T47D (cell line): ENCODE measurements at regions not wholly inside any gene's neighbourhood (a gene's known extent, or its start where the extent isn't known, plus 50 kb on each side); places are given as distances from the start of the nearest gene placed in this dataset.
A peak's percentile ranks its signal among the peaks of the same experiment; 100 is the strongest.
"Not testable (repeated sequence)": the region's sequence is repeated elsewhere in the genome, so short reads cannot be mapped to it uniquely, and the experiment has no call there.

Experiments used
- DNase-seq, 2 experiments: peaks; one replicate each; pipeline versions ENCODE4 v3.0.0 to v3.0.0-alpha.2; 2011 to 2012; ENCODE audit warnings: low read depth in 1 of 2, low spot score in 1 of 2
- JUND ChIP-seq: IDR thresholded peaks from 2 replicates; pipeline ENCODE4 v1.6.1; 2012; ENCODE audit warnings: low read depth
- in situ Hi-C: cut with HindIII; loops from 2 replicates; pipeline ENCODE4 v1.10.0; 2016; ENCODE audit warnings: low sequenced_read_pairs, low pct_unique_long_range_greater_than_20kb

- in situ Hi-C loops, DNase-seq: not testable (repeated sequence)
These were observed 110.6 kb downstream of the RPIA start for GRCh38 chr2:88802026-88802425.

DNA sequence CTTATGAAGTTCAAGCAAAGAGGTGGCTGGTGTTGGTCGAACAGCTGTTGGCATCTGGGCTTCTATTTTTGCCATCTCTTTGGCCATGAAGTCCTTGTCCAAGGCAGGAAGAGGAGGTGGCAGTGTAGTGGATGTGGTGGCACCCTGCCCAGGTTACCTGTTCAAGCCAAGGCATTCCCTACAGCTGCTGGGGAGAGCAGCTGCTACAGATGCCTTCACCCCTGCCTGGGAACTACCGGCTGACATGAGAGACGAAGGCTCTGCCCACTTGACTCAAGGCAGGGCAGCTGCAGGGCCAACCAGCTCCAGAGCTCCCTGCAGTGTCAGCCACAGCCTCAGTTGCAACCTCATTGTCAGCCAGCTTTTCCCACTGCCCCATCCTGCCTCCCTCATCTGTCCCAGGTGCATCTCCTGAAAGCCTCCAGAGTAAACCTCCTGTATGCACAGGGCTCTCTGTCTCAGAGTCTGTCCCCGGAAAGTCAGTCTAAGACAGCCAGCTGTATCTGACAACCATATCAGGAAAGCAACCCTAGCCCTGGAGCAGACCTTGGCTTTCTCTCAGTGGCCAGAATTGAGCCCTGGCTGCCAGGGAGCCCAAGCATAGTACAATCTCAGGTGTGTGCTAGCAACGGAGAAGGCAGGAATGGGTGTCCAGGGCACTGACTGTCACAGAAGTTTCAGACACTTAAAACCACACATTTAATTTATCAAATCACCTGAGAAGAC is 115.9 kb downstream of the RPIA start:
- in situ Hi-C loops = no loop called here
- TF ChIP-seq JUND = no peak
- no peak for DNase-seq

DNA sequence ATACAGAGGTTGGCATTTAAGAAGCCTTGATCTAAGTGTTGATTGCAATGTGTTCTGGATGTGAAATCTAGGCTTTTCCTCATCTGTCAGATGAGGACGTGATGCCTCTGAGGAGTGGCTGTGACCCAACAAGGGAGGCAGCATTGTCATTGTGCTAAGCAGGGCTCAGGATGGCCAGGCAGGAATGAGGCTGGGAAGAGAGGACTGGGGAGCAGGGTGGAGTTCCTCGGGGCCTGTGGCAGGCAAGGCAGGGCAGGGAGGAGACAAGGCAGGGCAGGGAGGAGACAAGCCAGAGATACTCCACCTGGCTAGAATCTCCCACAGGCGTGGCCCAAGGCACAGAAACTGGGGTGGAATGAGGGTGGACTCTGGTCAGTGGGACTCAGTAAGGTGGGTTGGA is 116.6 kb downstream of the RPIA start:
- no peak for DNase-seq
- in situ Hi-C loops = no loop called here
- no peak for TF ChIP-seq JUND

DNA sequence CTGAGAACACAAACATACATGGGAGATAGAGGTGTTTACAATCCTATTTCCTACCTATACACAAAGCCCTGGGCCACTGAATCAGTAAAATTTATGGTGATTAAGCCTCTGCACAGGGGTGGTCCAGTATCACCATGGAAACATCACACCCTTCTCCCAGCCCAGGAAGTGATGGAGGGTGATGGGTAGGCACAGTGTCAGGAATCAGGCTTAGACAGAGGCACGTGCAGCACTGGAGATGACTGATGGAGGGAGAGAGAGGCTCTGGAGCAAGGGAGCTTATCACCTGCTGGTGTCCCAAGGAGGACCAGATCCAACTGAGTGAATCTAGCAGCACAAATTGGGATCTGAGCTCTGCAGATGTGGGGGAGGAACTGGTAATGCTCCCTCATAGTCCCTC is 117.2 kb downstream of the RPIA start:
- DNase-seq = no peak
- no peak for TF ChIP-seq JUND
- in situ Hi-C loops = no loop called here

- in situ Hi-C loops = no loop called here
- TF ChIP-seq JUND = no peak
- no peak for DNase-seq
These were observed 117.7 kb downstream of the RPIA start for GRCh38 chr2:88809216-88809615.

- DNase-seq = peak in 1 of 2 experiments; percentile 42
- in situ Hi-C loops = no loop called here
These were observed 118.5 kb downstream of the RPIA start for GRCh38 chr2:88810017-88810416.

GRCh38 chr2:88810488-88810887 is 119.0 kb downstream of the RPIA start:
- in situ Hi-C loops = no loop called here
- no peak for DNase-seq
- TF ChIP-seq JUND = no peak

More at GRCh38 chr2:88810017-88810416, 118.5 kb downstream of the RPIA start:
- TF ChIP-seq JUND = no peak

- no peak for DNase-seq
- in situ Hi-C loops = no loop called here
- no peak for TF ChIP-seq JUND
These were observed 119.8 kb downstream of the RPIA start for GRCh38 chr2:88811233-88811632.

DNA sequence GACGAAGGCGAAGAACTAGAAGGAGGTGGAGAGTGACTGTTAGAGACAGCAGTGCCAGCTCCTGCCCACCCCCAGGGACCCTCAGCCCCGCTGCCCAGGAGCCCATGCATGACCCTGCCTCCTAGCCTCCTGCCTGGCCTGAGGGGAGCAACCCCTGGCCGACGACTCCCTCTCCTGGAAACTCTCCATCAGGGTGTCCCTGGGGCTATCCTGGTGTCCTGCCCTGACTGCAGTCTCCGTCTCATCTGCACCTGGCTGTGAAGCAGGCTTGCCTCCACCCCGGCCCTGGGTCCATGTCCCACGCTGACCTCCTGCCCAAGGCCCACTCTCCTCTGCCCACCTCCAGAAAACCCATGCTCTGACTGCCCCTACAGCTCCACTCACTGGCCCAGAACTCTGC is 120.2 kb downstream of the RPIA start:
- DNase-seq = no peak
- no peak for TF ChIP-seq JUND
- in situ Hi-C loops = no loop called here

- TF ChIP-seq JUND = no peak
- in situ Hi-C loops = no loop called here
- no peak for DNase-seq
These were observed 122.1 kb downstream of the RPIA start for GRCh38 chr2:88813612-88814011.

- DNase-seq = no peak
- no peak for TF ChIP-seq JUND
- in situ Hi-C loops = no loop called here
These were observed 123.8 kb downstream of the RPIA start for GRCh38 chr2:88815282-88815681.

DNA sequence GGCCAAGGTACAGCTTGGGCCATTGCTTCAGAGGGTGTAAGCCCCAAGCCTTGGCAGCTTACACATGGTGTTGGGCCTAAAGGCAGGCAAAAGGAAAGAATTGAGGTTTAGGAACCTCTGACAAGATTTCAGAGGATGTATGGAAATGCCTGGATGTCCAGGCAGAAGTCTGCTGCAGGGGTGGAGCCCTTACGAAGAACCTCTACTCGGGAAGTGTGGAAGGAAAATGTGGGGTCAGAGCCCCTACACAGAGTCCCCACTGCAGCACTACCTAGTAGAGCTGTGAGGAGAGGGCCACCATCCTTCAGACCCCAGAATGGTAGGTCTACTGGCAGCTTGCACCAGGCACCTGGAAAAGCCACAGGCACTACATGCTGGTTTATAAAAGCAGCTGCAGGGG is 124.2 kb downstream of the RPIA start:
- no peak for DNase-seq
- no peak for TF ChIP-seq JUND
- in situ Hi-C loops = no loop called here

- TF ChIP-seq JUND = no peak
- DNase-seq = no peak
- in situ Hi-C loops = no loop called here
These were observed 126.9 kb downstream of the RPIA start for GRCh38 chr2:88818381-88818780.

DNA sequence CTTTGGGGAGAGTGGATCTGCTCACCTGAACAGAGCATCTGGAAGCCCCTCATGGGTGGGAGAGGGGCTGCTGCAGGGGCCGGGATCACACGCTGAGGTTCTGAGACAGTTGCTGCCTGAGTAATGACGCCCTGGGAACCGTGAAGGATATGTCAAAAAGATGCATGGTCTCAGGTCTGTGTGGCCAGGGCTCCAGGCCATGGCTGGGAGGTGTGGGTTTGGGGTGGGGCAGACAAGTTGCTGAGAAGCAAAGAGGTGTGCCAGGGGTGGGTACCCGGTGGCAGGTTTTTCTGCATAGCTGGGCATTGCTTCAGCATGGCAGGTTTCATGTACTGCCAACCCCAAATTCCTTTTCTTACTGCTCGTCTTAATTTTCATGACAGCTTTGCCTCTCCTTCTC is 133.5 kb downstream of the RPIA start:
- no peak for DNase-seq
- no peak for TF ChIP-seq JUND
- in situ Hi-C loops = no loop called here
